ENCODE measurements at regions not wholly inside any gene's neighbourhood (a gene's known extent, or its start where the extent isn't known, plus 50 kb on each side); places are given as distances from the start of the nearest gene placed in this dataset.
"Not testable (repeated sequence)": the region's sequence is repeated elsewhere in the genome, so short reads cannot be mapped to it uniquely, and the experiment has no call there.

- ATAC-seq (no peak), DNase-seq (no peak)
These were observed 229.2 kb upstream of the LRTM1 start for GRCh38 chr3:55156851-55157650.

- ATAC-seq (no peak), DNase-seq (no peak)
These were observed 220.2 kb upstream of the LRTM1 start for GRCh38 chr3:55147856-55148720.

GRCh38 chr3:55147406-55147805 lies 219.5 kb upstream of the LRTM1 start:
- ATAC-seq (no peak), DNase-seq (no peak)

- ATAC-seq = no peak
- DNase-seq = no peak
These were observed 218.4 kb upstream of the LRTM1 start for GRCh38 chr3:55146216-55146615.

GRCh38 chr3:55144015-55144673 lies 216.3 kb upstream of the LRTM1 start:
- ATAC-seq (no peak), DNase-seq (no peak)

GRCh38 chr3:55143336-55143735 lies 215.5 kb upstream of the LRTM1 start:
- no peak for ATAC-seq

GRCh38 chr3:55136291-55136690 lies 208.4 kb upstream of the LRTM1 start:
- not testable (repeated sequence) for ATAC-seq, DNase-seq

More at GRCh38 chr3:55143336-55143735, 215.5 kb upstream of the LRTM1 start:
- no peak for DNase-seq

- ATAC-seq = no peak
- no peak for DNase-seq
These were observed 200.5 kb upstream of the LRTM1 start for GRCh38 chr3:55128225-55128823.

- ATAC-seq (no peak), DNase-seq (no peak)
These were observed 199.7 kb upstream of the LRTM1 start for GRCh38 chr3:55127565-55127964.

- no peak for ATAC-seq
- no peak for DNase-seq
These were observed 196.5 kb upstream of the LRTM1 start for GRCh38 chr3:55124371-55124770.

Measured in stimulated activated naive CD8-positive, alpha-beta T cell treated with anti-CD3 and anti-CD28 coated beads, Interleukin-15, Interleukin-2, amounts not matched to agents 100 U/mL and 50 U/mL, for 24 hours (primary cell).